GM21423 (cell line): ENCODE measurements at regions not wholly inside any gene's neighbourhood (a gene's known extent, or its start where the extent isn't known, plus 50 kb on each side); places are given as distances from the start of the nearest gene placed in this dataset.

Source experiments
- ATAC-seq: cut with Tn5 transposase; IDR thresholded peaks from one replicate; pipeline ENCODE4 v1.9.1; 2021; ENCODE audit warnings: mild to moderate bottlenecking, moderate library complexity; ENCODE audit not compliant: unreplicated experiment

DNA sequence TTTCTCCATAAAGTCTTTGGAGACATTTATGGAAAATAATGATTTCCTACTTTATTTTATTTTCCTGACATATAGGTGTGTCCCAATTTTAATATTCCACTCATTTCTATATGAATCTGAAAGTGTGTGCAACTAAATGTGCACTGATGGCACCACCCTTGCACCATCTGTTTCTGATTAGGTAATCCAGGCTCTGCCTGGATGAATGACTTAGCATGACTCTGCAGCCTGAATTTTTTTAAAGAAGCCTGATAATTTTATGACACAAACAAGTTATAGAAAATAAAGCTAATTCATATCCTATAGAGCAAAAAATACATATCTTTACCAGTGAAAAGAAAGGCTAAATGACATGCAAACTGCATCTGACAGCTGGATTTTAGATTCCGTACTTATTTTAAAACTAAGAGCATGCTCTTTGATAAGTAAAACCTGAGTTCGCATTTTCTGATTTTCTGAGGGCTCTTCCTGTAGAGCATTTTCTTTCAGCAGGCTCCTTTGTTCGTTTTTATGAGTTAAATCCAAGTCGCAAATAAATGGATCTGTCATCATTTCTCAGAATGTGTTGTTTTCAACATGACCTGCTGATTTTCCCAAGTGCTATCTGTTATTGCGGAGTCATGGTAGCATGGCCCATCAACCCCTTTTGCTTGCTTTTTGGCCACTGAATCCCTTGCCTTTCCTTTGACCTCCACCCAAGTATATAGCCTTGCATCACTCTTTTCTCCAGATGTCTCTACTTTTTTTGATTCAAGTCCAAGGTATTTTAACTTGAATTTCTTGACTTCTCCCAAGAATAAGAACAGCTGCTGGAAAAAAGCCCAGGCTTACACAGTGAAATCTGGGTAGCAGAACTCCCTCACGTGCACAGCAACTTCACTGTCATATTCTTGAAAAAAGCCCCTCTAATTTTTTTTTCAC lies 52.8 kb upstream of the LYPLAL1 start:
- no peak for ATAC-seq

DNA sequence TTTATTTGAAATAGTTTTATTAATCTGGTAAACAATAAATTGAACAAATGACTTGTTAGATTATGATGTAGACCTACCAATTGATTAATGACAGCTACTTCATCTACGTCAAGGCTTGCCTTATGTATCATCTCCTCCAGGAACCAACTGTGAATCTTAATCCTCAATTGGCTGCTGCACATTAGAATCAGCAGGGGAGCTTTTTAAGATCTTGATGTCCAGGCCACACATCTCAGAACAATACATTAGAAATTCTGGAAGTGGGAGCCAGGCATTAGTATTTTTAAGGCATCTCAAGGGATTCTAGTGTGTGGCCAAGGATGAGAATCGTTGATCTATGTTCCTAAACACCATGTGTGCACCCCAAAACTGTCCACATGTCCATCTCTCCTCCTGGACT lies 52.0 kb upstream of the LYPLAL1 start:
- ATAC-seq = no peak

DNA sequence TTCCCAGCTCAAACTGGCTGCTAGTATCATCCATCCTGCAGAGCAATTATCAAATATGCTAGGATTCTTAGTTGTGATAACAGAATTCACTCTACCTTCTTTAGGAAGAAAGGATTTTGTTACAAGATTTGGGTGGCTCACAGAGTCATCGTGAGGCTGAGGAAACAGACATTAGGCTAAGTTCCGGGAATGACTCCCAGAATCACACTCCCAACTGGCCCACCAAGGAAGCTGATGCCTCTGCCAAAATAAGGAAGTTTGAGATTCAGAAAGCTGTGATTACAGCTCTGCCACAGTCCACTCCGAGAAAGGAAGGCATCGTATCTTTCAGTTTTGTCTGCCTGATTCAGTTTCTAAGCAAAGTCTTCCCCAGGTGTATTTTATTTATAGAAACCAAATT lies 50.6 kb upstream of the LYPLAL1 start:
- no peak for ATAC-seq
